ENCODE measurements at regions not wholly inside any gene's neighbourhood (a gene's known extent, or its start where the extent isn't known, plus 50 kb on each side); places are given as distances from the start of the nearest gene placed in this dataset.

DNA sequence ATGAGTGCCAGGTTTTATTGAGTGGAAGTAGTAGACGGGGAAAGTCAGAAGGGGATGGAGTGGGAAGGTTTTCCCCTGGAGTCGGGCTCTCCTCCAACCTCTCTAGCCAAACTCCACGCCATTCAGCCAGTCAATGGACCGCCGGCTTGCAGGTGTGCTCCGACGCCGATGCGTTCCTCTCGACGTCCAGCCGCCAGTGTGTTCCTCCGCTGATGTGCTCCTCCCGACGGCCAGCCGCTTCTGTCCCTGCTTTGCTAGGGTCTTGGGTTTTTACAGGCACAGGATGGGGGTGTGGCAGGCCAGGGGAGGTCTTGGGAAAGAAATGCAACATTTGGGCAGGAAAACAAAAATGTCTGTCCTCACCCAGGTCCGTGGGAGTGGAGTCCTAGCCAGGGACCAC is 94.3 kb upstream of the TEX51 start:
- no peak for TF ChIP-seq CTCF (IDR thresholded peaks at IDR 0.05)
- TF ChIP-seq POLR2A (IDR thresholded peaks at IDR 0.05): no peak
- no peak for TF ChIP-seq EP300 (IDR thresholded peaks at IDR 0.05)
